ENCODE measurements at regions not wholly inside any gene's neighbourhood (a gene's known extent, or its start where the extent isn't known, plus 50 kb on each side); places are given as distances from the start of the nearest gene placed in this dataset.

DNA sequence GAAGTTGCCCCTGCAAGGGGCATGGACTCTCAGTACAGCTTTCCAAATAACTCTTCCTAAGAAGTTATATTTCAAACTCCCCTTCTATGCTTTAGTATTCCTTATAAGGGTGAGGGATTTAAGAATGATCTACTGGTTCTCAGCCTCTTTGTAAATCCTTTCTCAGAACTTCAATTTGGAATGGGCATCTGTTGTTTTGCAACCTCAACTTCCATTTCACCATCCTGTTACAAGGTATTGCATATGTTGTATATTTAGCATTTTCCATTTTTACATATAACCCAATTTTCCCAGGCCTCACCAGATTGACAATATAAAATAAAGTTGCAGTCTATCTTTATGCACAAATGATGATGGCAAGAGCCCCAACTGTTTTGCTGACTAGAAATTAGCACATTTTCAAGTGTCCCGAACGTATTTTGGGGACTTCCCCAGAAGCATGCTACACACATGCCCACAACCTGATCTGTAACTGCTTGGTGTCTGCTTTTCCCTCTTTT lies 154.9 kb upstream of the CARMIL1 start:
- peaks cover 57% of the 10 kb centered on the region for H3K4me1 ChIP-seq
- H3K9me3 ChIP-seq (replicated peaks) = no peaks in the 10 kb centered on the region
- TF ChIP-seq, protein P1, sequence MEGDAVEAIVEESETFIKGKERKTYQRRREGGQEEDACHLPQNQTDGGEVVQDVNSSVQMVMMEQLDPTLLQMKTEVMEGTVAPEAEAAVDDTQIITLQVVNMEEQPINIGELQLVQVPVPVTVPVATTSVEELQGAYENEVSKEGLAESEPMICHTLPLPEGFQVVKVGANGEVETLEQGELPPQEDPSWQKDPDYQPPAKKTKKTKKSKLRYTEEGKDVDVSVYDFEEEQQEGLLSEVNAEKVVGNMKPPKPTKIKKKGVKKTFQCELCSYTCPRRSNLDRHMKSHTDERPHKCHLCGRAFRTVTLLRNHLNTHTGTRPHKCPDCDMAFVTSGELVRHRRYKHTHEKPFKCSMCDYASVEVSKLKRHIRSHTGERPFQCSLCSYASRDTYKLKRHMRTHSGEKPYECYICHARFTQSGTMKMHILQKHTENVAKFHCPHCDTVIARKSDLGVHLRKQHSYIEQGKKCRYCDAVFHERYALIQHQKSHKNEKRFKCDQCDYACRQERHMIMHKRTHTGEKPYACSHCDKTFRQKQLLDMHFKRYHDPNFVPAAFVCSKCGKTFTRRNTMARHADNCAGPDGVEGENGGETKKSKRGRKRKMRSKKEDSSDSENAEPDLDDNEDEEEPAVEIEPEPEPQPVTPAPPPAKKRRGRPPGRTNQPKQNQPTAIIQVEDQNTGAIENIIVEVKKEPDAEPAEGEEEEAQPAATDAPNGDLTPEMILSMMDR (IDR thresholded peaks at IDR 0.05; ENCODE audit: borderline replicate concordance) = no peak
- peaks cover 29% of the 10 kb centered on the region for H3K36me3 ChIP-seq
- H3K27me3 ChIP-seq (ENCODE audit: low read depth) = no peaks in the 10 kb centered on the region
- intact Hi-C loops (cut with micrococcal nuclease) = no loop called here
- no peak for DNase-seq
- H3K4me3 ChIP-seq = no peak overlapping the region
- H3K27ac ChIP-seq (replicated peaks) = peak overlapping the region; percentile 77

DNA sequence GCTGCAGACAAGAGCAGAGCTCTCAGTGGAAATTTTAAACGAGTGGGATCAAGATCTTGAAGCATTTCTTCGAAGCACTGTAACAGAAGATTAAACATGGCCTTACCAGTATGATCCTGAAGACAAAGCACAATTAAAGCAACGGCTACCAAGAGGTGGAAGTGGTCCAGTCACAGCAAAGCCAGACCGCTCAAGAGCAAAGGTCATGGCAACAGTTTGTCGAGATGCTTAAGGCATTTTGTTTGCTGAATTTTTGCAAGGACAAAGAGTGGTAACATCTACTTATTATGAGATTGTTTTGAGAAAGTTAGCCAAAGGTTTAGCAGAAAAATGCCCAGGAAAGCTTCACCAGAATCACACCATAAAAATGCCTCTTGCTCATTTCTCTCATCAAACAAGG lies 153.4 kb upstream of the CARMIL1 start:
- Histone ChIP-seq H3K36me3 (peaks cover 24% of the 10 kb centered on the region), H3K4me1 (peaks cover 67% of the 10 kb centered on the region), H3K4me3 (no peak overlapping the region), H3K9me3 (replicated peaks) (no peaks in the 10 kb centered on the region), H3K27ac (replicated peaks) (no peak overlapping the region), H3K27me3 (ENCODE audit: low read depth) (no peaks in the 10 kb centered on the region)
- TF ChIP-seq, protein P1 (IDR thresholded peaks at IDR 0.05; ENCODE audit: borderline replicate concordance) = no peak
- DNase-seq = no peak
- intact Hi-C loops (cut with micrococcal nuclease) = no loop called here

DNA sequence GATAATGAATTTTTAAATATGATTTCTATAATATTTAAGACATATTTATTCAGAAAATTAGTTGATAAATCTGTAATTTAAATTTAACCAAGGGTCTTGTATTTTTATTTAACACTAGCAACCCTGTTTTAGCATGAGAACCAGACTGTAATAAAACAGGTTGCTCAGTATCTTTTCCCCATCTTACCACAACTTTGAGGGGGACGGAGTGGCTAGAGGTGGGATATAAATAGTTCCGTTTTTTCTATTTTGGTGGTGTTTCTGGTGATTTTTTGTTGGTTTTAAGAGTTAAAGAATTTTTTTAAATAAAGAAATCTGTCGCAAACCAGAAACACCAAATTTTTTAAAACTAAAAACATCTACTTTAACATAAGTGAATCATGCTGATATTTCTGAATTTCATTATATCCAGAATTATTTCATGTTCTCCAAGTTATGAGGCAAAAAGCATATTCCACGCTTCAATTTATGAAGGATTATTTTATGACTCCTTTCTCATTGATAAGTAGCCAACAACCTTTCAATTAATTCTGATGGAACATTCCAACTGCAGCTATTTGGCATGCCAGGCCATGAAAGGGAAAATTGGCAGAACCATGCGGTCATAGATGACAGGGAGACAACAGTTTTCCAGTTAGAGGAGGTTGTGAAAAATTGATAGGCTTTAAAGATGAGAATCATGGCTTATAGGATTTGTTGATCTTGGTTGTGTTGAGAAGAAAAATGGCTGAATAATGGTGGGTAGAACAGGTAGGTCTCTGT lies 151.9 kb upstream of the CARMIL1 start:
- Histone ChIP-seq H3K36me3 (peaks cover 24% of the 10 kb centered on the region), H3K4me3 (no peak overlapping the region), H3K9me3 (replicated peaks) (no peaks in the 10 kb centered on the region), H3K4me1 (peaks cover 61% of the 10 kb centered on the region), H3K27me3 (ENCODE audit: low read depth) (no peaks in the 10 kb centered on the region), H3K27ac (replicated peaks) (peak overlapping the region; percentile 28)
- no peak for DNase-seq
- intact Hi-C loops (cut with micrococcal nuclease) = no loop called here
- TF ChIP-seq, protein P1 (IDR thresholded peaks at IDR 0.05; ENCODE audit: borderline replicate concordance) = no peak

DNA sequence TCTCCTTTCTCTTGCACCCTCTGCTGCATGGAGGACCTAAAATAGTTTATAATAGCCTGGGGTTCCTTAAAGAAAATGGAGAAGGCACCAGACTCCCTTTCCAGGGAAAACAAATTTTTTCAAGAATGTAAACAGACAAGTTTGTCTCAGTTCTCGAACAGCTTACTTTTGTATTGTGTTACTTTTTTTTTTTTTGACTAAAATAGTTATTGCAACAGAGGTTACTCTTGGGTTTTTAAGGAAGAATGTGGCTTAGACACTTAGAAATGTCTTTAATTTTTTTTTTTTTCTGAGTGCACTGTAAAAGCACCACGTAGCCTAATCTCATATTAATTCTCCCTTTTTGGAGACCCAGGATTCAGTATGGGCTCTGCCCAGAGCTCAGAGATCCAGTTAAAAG lies 148.7 kb upstream of the CARMIL1 start:
- H3K9me3 ChIP-seq (replicated peaks) = peaks cover 18% of the 10 kb centered on the region
- peak overlapping the region; percentile 67 for H3K4me3 ChIP-seq
- no peaks in the 10 kb centered on the region for H3K27me3 ChIP-seq (ENCODE audit: low read depth)
- H3K4me1 ChIP-seq = peaks cover 56% of the 10 kb centered on the region
- peaks cover 25% of the 10 kb centered on the region for H3K36me3 ChIP-seq
- H3K27ac ChIP-seq (replicated peaks) = peak overlapping the region; percentile 93
- DNase-seq = no peak
- intact Hi-C loops (cut with micrococcal nuclease) = loop anchor here (10.0 kb wide), 1 partner anchor 64 kb away; no protein-coding TSS in a partner anchor
- TF ChIP-seq, protein P1 (IDR thresholded peaks at IDR 0.05; ENCODE audit: borderline replicate concordance) = no peak

DNA sequence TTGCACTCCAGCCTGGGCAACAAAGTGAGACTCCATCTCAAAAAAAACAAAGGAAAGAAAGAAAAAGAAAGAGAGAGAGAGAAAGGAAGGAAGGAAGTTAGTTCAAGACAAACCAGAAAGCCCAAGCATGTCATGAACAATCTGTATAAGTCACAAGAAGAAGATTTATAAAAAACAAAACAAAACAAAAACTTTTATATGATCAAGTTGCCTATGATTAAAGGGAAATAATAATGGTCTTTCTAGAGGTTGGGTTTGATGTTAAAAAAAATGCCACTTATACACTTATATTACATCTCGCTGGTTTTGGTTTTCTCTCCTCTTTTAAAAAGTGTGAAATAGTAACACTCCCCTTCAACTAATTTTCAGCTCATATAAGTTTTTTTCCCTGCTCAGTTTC lies 146.2 kb upstream of the CARMIL1 start:
- H3K36me3 ChIP-seq = peaks cover 16% of the 10 kb centered on the region
- H3K9me3 ChIP-seq (replicated peaks) = peaks cover 18% of the 10 kb centered on the region
- H3K27ac ChIP-seq (replicated peaks) = peak overlapping the region; percentile 93
- TF ChIP-seq, protein P1 (IDR thresholded peaks at IDR 0.05; ENCODE audit: borderline replicate concordance) = no peak
- DNase-seq = no peak
- no peaks in the 10 kb centered on the region for H3K27me3 ChIP-seq (ENCODE audit: low read depth)
- H3K4me3 ChIP-seq = peak overlapping the region; percentile 67
- intact Hi-C loops (cut with micrococcal nuclease) = loop anchor here (10.0 kb wide), 1 partner anchor 62 kb away; no protein-coding TSS in a partner anchor
- H3K4me1 ChIP-seq = peaks cover 59% of the 10 kb centered on the region

All from left ventricle myocardium inferior (tissue), 1 donor.